H1 (cell line): ENCODE measurements at regions not wholly inside any gene's neighbourhood (a gene's known extent, or its start where the extent isn't known, plus 50 kb on each side); places are given as distances from the start of the nearest gene placed in this dataset.

Experiments used
- CEBPB ChIP-seq: IDR thresholded peaks from 2 replicates; pipeline ENCODE4 v1.6.1; 2012; ENCODE audit warnings: low read depth, low read length
- E2F6 ChIP-seq: IDR thresholded peaks from 2 replicates; pipeline ENCODE4 v1.6.1; 2012; ENCODE audit warnings: inconsistent platforms
- HDAC6 ChIP-seq: IDR thresholded peaks from one replicate; pipeline ENCODE4 v1.7.1; 2012; ENCODE audit warnings: low read depth, mild to moderate bottlenecking, inconsistent platforms, low read length, moderate library complexity
- POLR2A ChIP-seq, 2 experiments: IDR thresholded peaks; 1 replicate in 1 of 2; 2 replicates in 1 of 2; pipeline ENCODE4 v1.6.1; 2011; ENCODE audit warnings: low read depth in 2 of 2, low read length in 2 of 2, mild to moderate bottlenecking in 2 of 2; ENCODE audit errors: control extremely low read depth in 1 of 2
- RNF2 ChIP-seq: fragments of 200-900, 300-1000 bp; sonication (generic); IDR thresholded peaks from 2 replicates; pipeline ENCODE4 v1.7.1; 2016; ENCODE audit warnings: borderline replicate concordance, low read depth, mild to moderate bottlenecking, antibody characterized with exemption, low read length; ENCODE audit not compliant: poor library complexity, severe bottlenecking; ENCODE audit errors: missing control alignments
- SP2 ChIP-seq: IDR thresholded peaks from 2 replicates; pipeline ENCODE4 v1.6.1; 2012; ENCODE audit warnings: mild to moderate bottlenecking, low read length, inconsistent platforms
- ZNF274 ChIP-seq: IDR thresholded peaks from 2 replicates; pipeline ENCODE4 v1.7.0; 2012; ENCODE audit warnings: low read length, borderline replicate concordance; ENCODE audit errors: extremely low read depth
- TF ChIP-seq, protein P1 (sequence below): fragments of 300-600 bp; sonication (generic); IDR thresholded peaks from 2 replicates; pipeline ENCODE4 v1.7.1; 2012; ENCODE audit warnings: low read length, moderate library complexity, mild to moderate bottlenecking, inconsistent platforms; ENCODE audit not compliant: insufficient replicate concordance

DNA sequence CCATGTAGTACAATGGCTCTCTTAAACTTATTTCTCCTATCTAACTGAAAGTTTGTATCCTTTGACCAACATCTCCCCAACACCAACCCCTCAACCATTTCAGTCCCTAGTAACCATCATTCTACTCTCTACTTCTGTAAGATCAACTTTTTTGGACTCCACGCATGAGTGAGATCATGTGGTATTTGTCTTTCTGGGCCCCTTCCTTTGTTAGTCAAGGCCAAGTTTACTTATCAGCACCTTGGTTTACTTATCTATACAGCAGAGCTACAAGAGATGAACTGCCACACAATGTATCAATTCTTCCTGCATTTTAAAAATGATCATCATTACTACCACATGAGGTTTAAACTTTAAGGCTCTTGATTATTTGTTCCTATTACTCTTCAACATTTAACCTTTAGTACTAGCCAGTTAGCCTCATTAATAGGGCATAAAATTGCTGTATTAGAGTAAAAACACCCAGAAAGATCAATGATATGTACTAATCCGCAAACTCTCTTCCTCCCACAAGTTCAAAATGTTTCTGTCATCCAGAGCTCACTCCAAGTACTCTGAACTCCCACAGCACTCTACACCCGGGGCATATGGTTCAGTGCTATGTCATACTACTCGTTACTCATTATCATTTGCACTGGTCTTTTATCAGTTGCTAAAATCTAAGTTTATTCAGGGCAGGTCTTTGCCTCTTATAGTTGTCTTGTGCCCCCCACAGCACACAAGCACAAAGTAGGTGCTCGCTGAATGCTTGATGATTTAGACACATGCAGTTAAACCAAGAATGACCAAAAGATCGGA lies 145.7 kb upstream of the ADAMTS3 start (continued):
- TF ChIP-seq, protein P1, sequence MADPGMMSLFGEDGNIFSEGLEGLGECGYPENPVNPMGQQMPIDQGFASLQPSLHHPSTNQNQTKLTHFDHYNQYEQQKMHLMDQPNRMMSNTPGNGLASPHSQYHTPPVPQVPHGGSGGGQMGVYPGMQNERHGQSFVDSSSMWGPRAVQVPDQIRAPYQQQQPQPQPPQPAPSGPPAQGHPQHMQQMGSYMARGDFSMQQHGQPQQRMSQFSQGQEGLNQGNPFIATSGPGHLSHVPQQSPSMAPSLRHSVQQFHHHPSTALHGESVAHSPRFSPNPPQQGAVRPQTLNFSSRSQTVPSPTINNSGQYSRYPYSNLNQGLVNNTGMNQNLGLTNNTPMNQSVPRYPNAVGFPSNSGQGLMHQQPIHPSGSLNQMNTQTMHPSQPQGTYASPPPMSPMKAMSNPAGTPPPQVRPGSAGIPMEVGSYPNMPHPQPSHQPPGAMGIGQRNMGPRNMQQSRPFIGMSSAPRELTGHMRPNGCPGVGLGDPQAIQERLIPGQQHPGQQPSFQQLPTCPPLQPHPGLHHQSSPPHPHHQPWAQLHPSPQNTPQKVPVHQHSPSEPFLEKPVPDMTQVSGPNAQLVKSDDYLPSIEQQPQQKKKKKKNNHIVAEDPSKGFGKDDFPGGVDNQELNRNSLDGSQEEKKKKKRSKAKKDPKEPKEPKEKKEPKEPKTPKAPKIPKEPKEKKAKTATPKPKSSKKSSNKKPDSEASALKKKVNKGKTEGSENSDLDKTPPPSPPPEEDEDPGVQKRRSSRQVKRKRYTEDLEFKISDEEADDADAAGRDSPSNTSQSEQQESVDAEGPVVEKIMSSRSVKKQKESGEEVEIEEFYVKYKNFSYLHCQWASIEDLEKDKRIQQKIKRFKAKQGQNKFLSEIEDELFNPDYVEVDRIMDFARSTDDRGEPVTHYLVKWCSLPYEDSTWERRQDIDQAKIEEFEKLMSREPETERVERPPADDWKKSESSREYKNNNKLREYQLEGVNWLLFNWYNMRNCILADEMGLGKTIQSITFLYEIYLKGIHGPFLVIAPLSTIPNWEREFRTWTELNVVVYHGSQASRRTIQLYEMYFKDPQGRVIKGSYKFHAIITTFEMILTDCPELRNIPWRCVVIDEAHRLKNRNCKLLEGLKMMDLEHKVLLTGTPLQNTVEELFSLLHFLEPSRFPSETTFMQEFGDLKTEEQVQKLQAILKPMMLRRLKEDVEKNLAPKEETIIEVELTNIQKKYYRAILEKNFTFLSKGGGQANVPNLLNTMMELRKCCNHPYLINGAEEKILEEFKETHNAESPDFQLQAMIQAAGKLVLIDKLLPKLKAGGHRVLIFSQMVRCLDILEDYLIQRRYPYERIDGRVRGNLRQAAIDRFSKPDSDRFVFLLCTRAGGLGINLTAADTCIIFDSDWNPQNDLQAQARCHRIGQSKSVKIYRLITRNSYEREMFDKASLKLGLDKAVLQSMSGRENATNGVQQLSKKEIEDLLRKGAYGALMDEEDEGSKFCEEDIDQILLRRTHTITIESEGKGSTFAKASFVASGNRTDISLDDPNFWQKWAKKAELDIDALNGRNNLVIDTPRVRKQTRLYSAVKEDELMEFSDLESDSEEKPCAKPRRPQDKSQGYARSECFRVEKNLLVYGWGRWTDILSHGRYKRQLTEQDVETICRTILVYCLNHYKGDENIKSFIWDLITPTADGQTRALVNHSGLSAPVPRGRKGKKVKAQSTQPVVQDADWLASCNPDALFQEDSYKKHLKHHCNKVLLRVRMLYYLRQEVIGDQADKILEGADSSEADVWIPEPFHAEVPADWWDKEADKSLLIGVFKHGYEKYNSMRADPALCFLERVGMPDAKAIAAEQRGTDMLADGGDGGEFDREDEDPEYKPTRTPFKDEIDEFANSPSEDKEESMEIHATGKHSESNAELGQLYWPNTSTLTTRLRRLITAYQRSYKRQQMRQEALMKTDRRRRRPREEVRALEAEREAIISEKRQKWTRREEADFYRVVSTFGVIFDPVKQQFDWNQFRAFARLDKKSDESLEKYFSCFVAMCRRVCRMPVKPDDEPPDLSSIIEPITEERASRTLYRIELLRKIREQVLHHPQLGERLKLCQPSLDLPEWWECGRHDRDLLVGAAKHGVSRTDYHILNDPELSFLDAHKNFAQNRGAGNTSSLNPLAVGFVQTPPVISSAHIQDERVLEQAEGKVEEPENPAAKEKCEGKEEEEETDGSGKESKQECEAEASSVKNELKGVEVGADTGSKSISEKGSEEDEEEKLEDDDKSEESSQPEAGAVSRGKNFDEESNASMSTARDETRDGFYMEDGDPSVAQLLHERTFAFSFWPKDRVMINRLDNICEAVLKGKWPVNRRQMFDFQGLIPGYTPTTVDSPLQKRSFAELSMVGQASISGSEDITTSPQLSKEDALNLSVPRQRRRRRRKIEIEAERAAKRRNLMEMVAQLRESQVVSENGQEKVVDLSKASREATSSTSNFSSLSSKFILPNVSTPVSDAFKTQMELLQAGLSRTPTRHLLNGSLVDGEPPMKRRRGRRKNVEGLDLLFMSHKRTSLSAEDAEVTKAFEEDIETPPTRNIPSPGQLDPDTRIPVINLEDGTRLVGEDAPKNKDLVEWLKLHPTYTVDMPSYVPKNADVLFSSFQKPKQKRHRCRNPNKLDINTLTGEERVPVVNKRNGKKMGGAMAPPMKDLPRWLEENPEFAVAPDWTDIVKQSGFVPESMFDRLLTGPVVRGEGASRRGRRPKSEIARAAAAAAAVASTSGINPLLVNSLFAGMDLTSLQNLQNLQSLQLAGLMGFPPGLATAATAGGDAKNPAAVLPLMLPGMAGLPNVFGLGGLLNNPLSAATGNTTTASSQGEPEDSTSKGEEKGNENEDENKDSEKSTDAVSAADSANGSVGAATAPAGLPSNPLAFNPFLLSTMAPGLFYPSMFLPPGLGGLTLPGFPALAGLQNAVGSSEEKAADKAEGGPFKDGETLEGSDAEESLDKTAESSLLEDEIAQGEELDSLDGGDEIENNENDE = no peak
- no peak for TF ChIP-seq POLR2A (IDR thresholded peaks at IDR 0.05; ENCODE audit: control extremely low read depth in 1 of 2, low read depth in 2 of 2, low read length in 2 of 2)
- TF ChIP-seq HDAC6 = no peak
- TF ChIP-seq E2F6 = no peak
- TF ChIP-seq RNF2 = no peak
- TF ChIP-seq SP2 = no peak
- TF ChIP-seq ZNF274 = no peak
- TF ChIP-seq CEBPB = no peak
